GM23338 (cell line): ENCODE measurements at regions not wholly inside any gene's neighbourhood (a gene's known extent, or its start where the extent isn't known, plus 50 kb on each side); places are given as distances from the start of the nearest gene placed in this dataset.

Source experiments
- ATAC-seq: fragments of 200-7000 bp; cut with Tn5 transposase; 3 replicates; pipeline ENCODE4 v1.9.1; 2020
- DNase-seq: peaks from one replicate; pipeline ENCODE4 v3.0.0-alpha.2; 2015; ENCODE audit warnings: low spot score
- H2AFZ ChIP-seq: fragments of 200-600 bp; sonication (generic); 2 replicates; pipeline ENCODE4 v1.8.0; 2016; ENCODE audit warnings: antibody characterized with exemption, mild to moderate bottlenecking, moderate library complexity
- H3F3A ChIP-seq: fragments of 200-600 bp; sonication (generic); replicated peaks from 2 replicates; pipeline ENCODE4 v1.8.0; 2017; ENCODE audit warnings: antibody characterized with exemption, mixed run types, low read depth
- H3K27ac ChIP-seq: fragments of 200-600 bp; sonication (generic); 2 replicates; pipeline ENCODE4 v1.6.1; 2016; ENCODE audit warnings: low read depth
- H3K27me3 ChIP-seq: fragments of 200-600 bp; sonication (generic); 2 replicates; pipeline ENCODE4 v1.8.0; 2016; ENCODE audit warnings: mild to moderate bottlenecking, mixed run types, moderate library complexity; ENCODE audit not compliant: insufficient read depth
- H3K36me3 ChIP-seq: fragments of 200-600 bp; sonication (generic); 2 replicates; pipeline ENCODE4 v1.8.0; 2016; ENCODE audit warnings: mild to moderate bottlenecking; ENCODE audit not compliant: insufficient read depth
- H3K4me1 ChIP-seq: fragments of 200-600 bp; sonication (generic); 2 replicates; pipeline ENCODE4 v1.8.0; 2016; ENCODE audit warnings: mild to moderate bottlenecking, moderate library complexity; ENCODE audit not compliant: insufficient read depth
- H3K4me2 ChIP-seq: fragments of 200-600 bp; sonication (generic); 2 replicates; pipeline ENCODE4 v1.7.1; 2017; ENCODE audit warnings: mixed run types
- H3K4me3 ChIP-seq: fragments of 200-600 bp; sonication (generic); 2 replicates; pipeline ENCODE4 v1.6.1; 2016; ENCODE audit warnings: mixed run types
- H3K79me2 ChIP-seq: fragments of 200-600 bp; sonication (generic); replicated peaks from 2 replicates; pipeline ENCODE4 v1.8.0; 2017; ENCODE audit warnings: mild to moderate bottlenecking; ENCODE audit not compliant: insufficient read depth
- H3K9me2 ChIP-seq: fragments of 200-600 bp; sonication (generic); 2 replicates; pipeline ENCODE4 v1.8.0; 2017; ENCODE audit not compliant: insufficient read depth
- H4K20me1 ChIP-seq: fragments of 200-600 bp; sonication (generic); replicated peaks from 2 replicates; pipeline ENCODE4 v1.8.0; 2017; ENCODE audit warnings: mild to moderate bottlenecking; ENCODE audit not compliant: insufficient read depth
- H3K27ac Mint-ChIP-seq: 2 replicates; pipeline ENCODE4 v1.8.0; 2020; ENCODE audit warnings: inconsistent platforms, mild to moderate bottlenecking, moderate library complexity, mixed read lengths
- H3K27me3 Mint-ChIP-seq: 3 replicates; pipeline ENCODE4 v1.8.0; 2022; ENCODE audit warnings: low read depth, mild to moderate bottlenecking, moderate library complexity, mixed read lengths, inconsistent platforms; ENCODE audit not compliant: insufficient read depth, poor library complexity
- H3K36me3 Mint-ChIP-seq: 3 replicates; pipeline ENCODE4 v1.8.0; 2021; ENCODE audit warnings: low read depth, mild to moderate bottlenecking, inconsistent platforms, moderate library complexity, mixed read lengths
- H3K4me1 Mint-ChIP-seq: 3 replicates; pipeline ENCODE4 v1.8.0; 2020; ENCODE audit warnings: mild to moderate bottlenecking, inconsistent platforms, mixed read lengths
- H3K4me3 Mint-ChIP-seq: 3 replicates; pipeline ENCODE4 v1.8.0; 2021; ENCODE audit warnings: moderate library complexity, mild to moderate bottlenecking, inconsistent platforms, mixed read lengths
- H3K9me3 Mint-ChIP-seq: 3 replicates; pipeline ENCODE4 v1.8.0; 2020; ENCODE audit warnings: moderate library complexity, mild to moderate bottlenecking, inconsistent platforms, mixed read lengths
- CTCF ChIP-seq, 2 experiments: fragments of 200-600 bp in 1 of 2; sonication (generic) in 1 of 2; conservative IDR thresholded peaks; 2 replicates each; pipeline versions ENCODE4 v1.5.1 to v1.6.1; 2016 to 2017; ENCODE audit warnings: antibody characterized with exemption in 2 of 2, low read depth in 2 of 2, mild to moderate bottlenecking in 2 of 2, moderate library complexity in 1 of 2
- EZH2phosphoT487 ChIP-seq: fragments of 200-600 bp; sonication (generic); IDR thresholded peaks from one replicate; pipeline ENCODE4 v1.8.1; 2018; ENCODE audit warnings: antibody characterized with exemption; ENCODE audit not compliant: unreplicated experiment
- JUNB ChIP-seq: IDR thresholded peaks from one replicate; pipeline ENCODE4 v1.6.1; 2016; ENCODE audit warnings: antibody characterized with exemption; ENCODE audit not compliant: unreplicated experiment
- NANOG ChIP-seq: IDR thresholded peaks from 2 replicates; pipeline ENCODE4 v1.6.1; 2016; ENCODE audit warnings: antibody characterized with exemption, borderline replicate concordance
- REST ChIP-seq: IDR thresholded peaks from one replicate; pipeline ENCODE4 v1.6.1; 2018; ENCODE audit warnings: antibody characterized with exemption; ENCODE audit not compliant: unreplicated experiment
- ZNF114 ChIP-seq: fragments of 250-450 bp; sonication (Bioruptor Pico); IDR thresholded peaks from 2 replicates; pipeline ENCODE4 v1.5.0; 2020; ENCODE audit warnings: mild to moderate bottlenecking, moderate library complexity
- ZNF331 ChIP-seq: fragments of 250-450 bp; sonication (Bioruptor Pico); IDR thresholded peaks from 2 replicates; pipeline ENCODE4 v1.5.0; 2020; ENCODE audit warnings: low read depth, mild to moderate bottlenecking, moderate library complexity
- ZNF462 ChIP-seq: fragments of 250-450 bp; sonication (Bioruptor Pico); IDR thresholded peaks from 2 replicates; pipeline ENCODE4 v1.5.0; 2020; ENCODE audit warnings: mild to moderate bottlenecking, moderate library complexity

GRCh38 chr2:201962774-201963562, 70.7 kb upstream of the FZD7 start (continued):
- TF ChIP-seq NANOG, result no peak
- TF ChIP-seq JUNB, result no peak
- no peak for TF ChIP-seq EZH2phosphoT487
- TF ChIP-seq ZNF462 (CRISPR knock-in tag), result no peak
- TF ChIP-seq ZNF331 (CRISPR knock-in tag), result no peak

- H3K27me3 Mint-ChIP-seq, result peaks cover 13% of the 10 kb centered on the region
- Histone ChIP-seq H3K4me2 (no peak overlapping the region), H4K20me1 (no peaks in the 10 kb centered on the region), H3F3A (peaks cover 13% of the 10 kb centered on the region), H3K9me2 (no peaks in the 10 kb centered on the region), H3K27ac (no peak overlapping the region), H3K79me2 (peaks cover 11% of the 10 kb centered on the region; the same call in 1 of the 2 replicates), H2AFZ (no peak overlapping the region), H3K4me3 (no peak overlapping the region), H3K4me1 (peaks cover 13% of the 10 kb centered on the region), H3K27me3 (no peaks in the 10 kb centered on the region), H3K36me3 (no peaks in the 10 kb centered on the region)
- no peak overlapping the region for H3K27ac Mint-ChIP-seq
- no peak overlapping the region for H3K4me3 Mint-ChIP-seq
- TF ChIP-seq ZNF114 (CRISPR knock-in tag) (no peak), EZH2phosphoT487 (no peak), CTCF (conservative IDR thresholded peaks at IDR 0.05; ENCODE audit: low read depth in 2 of 2) (no peak), NANOG (no peak), ZNF331 (CRISPR knock-in tag) (no peak), REST (no peak), JUNB (no peak)
- DNase-seq (no peak), ATAC-seq (no peak)
- peaks cover 51% of the 10 kb centered on the region for H3K4me1 Mint-ChIP-seq
- no peaks in the 10 kb centered on the region; the same call in 2 of the 3 replicates for H3K9me3 Mint-ChIP-seq
- peaks cover 16% of the 10 kb centered on the region for H3K36me3 Mint-ChIP-seq
Observed at GRCh38 chr2:201964011-201964410, 69.6 kb upstream of the FZD7 start.
